ENCODE measurements at regions not wholly inside any gene's neighbourhood (a gene's known extent, or its start where the extent isn't known, plus 50 kb on each side); places are given as distances from the start of the nearest gene placed in this dataset.

DNA sequence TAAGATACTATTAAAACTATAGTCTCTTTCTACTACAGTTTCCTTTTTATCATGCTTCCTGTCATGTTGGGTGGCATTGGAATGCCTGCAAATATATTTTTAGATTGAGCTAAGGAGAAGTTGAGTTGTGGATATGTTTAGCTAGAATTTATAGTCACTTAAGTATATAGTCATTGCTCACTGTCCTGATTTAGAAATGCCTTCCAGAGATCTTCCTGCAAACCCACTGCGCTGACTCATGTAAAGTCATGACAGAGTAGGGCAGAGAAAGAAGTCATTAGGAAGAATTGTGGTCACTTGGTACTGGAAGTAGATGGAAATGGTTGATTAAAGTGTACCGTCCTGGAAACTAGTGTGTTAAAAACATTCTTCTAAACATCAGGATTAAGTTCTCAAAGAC is 490.3 kb upstream of the PABPC4L start:
- no peak for TF ChIP-seq CTCF (IDR thresholded peaks at IDR 0.05; ENCODE audit: insufficient read depth, low read depth, low read length)
- TF ChIP-seq EZH2 (IDR thresholded peaks at IDR 0.05; ENCODE audit: insufficient read depth, low read length) = no peak

Data from astrocyte (in vitro differentiated cells and primary cell).